GM12873 (cell line): ENCODE measurements at regions not wholly inside any gene's neighbourhood (a gene's known extent, or its start where the extent isn't known, plus 50 kb on each side); places are given as distances from the start of the nearest gene placed in this dataset.
A peak's percentile ranks its signal among the peaks of the same experiment; 100 is the strongest.

Experiments
- TF ChIP-seq, protein P1 (sequence below): IDR thresholded peaks from 2 replicates; pipeline ENCODE4 v1.5.1; 2012; ENCODE audit warnings: low read depth, mild to moderate bottlenecking, moderate library complexity, low read length, control low read depth; ENCODE audit not compliant: insufficient read depth; ENCODE audit errors: missing control alignments

DNA sequence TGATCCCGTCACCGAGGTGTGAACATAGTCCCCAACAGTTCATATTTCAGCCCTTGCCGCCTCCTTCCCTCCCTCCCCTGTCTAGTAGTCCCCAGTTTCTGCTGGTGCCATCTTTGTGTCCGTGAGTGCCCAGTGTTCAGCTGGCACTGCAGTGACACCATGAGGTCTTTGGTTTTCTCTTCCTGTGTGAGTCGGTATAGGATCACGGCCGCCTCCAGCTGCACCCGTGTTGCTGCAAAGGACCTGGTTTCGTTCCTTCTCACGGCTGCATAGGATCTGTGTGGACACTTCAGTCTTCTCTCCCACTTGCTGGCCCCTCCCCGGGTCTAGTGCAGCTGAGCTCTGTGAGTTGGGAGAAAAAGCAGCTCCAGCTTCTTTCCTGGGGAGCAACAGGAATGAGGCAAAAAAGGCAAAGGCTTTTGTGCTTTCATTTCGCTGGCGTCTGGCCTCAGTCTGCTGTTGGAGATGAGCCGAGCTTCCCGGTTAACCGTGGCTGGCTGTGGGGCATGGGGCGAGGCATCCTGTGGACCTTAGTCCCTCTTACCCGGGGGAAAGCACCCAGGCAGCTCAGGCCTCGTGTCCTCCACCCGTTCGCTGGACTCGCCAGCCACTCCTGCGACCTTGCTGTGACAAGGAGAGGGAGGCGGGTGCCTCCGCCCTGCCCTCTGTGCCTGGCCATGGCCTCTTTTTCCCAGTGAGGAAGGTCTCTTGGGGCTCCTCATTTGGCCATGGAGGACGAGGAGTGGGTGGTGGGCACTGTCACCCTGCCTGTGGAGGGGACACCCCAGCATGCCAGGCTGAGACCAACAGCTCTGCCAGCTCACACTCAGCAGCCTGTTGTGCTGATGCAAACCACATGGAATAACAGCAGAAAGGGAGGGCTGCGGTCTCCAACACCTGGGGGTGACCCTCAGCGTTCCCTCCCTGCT is 196.5 kb downstream of the TEX29 start:
- TF ChIP-seq, protein P1, sequence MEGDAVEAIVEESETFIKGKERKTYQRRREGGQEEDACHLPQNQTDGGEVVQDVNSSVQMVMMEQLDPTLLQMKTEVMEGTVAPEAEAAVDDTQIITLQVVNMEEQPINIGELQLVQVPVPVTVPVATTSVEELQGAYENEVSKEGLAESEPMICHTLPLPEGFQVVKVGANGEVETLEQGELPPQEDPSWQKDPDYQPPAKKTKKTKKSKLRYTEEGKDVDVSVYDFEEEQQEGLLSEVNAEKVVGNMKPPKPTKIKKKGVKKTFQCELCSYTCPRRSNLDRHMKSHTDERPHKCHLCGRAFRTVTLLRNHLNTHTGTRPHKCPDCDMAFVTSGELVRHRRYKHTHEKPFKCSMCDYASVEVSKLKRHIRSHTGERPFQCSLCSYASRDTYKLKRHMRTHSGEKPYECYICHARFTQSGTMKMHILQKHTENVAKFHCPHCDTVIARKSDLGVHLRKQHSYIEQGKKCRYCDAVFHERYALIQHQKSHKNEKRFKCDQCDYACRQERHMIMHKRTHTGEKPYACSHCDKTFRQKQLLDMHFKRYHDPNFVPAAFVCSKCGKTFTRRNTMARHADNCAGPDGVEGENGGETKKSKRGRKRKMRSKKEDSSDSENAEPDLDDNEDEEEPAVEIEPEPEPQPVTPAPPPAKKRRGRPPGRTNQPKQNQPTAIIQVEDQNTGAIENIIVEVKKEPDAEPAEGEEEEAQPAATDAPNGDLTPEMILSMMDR, result no peak

DNA sequence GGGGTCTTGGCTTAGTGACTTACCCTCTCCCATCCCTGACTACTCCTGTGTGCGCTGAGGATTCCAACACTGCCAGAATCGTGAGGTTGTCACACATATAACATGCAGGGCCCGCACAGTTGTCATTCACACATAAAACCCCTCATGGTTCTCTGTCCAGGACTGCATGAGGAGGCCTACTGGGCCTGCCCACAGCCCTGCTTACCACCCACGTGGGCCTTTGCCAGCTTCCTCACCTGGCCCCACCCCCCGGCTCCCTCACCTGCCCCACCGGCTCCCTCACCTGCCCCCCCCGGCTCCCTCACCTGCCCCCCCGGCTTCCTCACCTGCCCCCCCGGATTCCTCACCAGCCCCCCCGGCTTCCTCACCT is 197.2 kb downstream of the TEX29 start:
- TF ChIP-seq, protein P1, result no peak

DNA sequence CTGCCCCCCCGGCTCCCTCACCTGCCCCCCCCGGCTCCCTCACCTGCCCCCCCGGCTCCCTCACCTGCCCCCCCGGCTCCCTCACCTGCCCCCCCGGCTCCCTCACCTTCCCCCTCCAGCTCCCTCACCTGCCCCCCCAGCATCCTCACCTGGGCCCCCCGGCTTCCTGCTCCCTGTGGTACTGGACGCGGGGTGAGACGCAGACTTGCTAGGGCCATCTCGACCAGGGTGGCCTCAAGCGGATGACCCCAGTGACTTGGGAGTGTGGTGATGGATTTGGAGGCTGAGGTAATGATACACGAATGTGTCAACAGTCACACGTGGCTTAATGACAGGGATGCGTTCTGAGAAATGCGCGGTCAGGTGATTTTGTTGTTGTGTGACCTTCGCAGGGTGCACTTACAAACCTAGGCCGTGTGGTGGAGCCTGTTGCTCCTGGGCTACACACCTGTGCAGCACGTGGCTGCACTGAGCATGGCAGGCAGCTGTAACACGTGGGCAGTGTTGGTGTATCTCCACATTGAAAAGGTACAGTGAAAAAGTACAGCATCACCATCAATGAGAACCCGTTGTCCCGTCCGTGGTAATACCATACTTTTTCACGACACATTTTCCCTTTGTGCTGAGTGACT is 197.8 kb downstream of the TEX29 start:
- TF ChIP-seq, protein P1, result peak; percentile 14

DNA sequence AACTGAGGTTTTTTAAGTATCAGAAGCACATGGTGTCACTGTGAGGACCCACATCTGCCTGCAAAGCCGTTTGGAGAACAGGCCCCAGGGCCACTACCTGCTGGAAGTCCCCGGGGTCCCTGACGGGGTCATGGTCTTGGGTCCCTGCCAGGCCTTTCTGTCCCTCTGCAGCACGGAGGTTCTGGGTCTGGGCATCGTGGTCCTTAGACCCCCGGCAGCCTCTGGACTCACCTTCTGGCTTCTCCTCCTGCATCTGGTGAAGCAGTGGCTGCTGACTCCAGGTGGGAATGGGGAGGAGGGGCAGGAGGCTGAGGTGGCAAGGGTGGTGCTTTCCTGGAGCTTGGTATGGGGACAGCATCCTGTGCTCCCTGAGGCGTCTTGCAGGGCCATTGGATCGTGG is 198.6 kb downstream of the TEX29 start:
- TF ChIP-seq, protein P1, result no peak

DNA sequence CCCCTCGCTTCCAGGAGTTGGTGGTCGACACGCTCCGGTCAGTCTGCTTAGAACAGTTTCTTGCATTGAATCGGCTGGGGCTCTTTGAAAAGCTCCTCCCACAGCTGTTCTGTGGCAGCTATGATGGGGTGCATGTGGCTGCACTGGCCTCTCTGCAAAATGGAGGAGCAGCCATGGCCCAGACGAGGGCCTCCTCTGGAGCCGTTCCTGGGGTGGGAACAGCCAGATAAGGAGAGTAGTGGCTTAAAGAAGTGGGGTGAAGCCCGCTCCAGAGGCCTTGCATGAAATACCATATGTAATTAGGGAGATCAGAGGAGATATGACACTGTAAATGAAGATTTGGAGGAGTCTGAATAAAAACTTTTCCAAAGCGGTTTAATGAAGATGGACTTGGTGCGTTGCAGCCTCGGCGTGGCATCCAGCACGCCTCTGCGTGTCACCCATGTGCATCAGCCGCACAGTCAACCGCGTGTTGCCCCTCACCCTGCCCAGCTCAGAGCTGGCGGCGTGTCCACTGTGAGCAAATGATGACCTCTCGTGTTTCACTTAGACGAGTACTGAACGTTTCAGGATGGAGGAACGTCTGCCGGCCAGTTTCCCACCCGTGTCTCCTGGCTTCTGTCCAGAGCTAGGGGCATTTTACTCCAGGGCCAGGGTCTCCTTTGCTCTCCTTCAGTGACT is 199.2 kb downstream of the TEX29 start:
- TF ChIP-seq, protein P1, result no peak

DNA sequence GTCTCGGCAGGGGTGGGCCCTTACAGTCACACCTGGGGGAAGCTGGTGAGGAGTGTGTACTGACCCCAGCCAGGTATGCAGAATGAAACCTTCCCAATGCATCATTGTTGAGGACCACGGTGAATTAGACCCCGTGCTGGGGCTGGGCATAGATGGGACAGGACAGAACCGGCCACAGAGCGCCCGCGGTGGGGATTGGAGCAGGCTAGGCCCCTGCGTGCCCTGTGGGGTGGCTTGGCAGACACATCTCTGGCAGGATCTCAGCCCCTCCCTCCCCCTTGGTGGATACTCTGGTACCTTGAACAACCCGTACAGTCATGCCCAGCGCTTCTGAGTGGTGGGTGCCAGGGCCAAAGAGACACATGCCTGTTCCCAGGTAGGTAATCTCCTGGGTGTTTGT is 200.6 kb downstream of the TEX29 start:
- TF ChIP-seq, protein P1, result no peak

DNA sequence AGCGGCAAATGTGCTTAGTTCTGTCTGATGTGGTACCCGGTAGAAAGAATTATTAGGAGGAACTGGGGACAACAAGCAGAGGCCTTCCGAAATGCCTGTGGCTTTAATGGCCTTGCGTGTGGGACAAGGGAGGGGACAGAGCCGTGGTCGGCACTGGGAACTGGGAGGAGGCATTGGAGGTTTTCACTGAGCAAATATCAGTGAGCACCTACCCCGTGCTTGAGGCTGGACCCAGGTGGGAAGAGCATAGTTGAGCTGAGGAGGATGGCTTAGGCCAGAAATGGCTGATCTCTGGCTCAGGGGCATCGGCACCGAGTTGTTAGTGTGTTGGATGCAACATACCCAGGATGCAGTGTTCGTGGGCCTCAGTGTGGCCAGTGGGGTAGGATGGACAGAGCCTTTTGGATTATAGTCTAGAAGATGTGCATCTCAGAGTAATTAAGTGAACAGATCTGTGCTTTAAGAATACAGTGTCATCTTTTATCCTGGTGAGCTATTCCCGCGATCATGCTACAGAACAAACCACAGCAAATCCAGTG is 201.3 kb downstream of the TEX29 start:
- TF ChIP-seq, protein P1, result no peak
